Astrocyte (in vitro differentiated cells and primary cell): ENCODE measurements at regions not wholly inside any gene's neighbourhood (a gene's known extent, or its start where the extent isn't known, plus 50 kb on each side); places are given as distances from the start of the nearest gene placed in this dataset.

Source experiments
- DNase-seq: peaks from one replicate; pipeline ENCODE4 v3.0.0-alpha.2; 2010; ENCODE audit warnings: low read depth
- FAIRE-seq: peaks from 2 replicates; lab custom pipeline; 2011; peaks lifted over from hg19 to GRCh38; lab: Jason Lieb, UNC
- H2AFZ ChIP-seq: 2 replicates; pipeline ENCODE4 v1.6.0; 2012; ENCODE audit warnings: low read depth, low read length, inconsistent platforms
- H3K27ac ChIP-seq: 2 replicates; pipeline ENCODE4 v1.5.1; 2011; ENCODE audit warnings: low read depth, low read length, inconsistent platforms
- H3K27me3 ChIP-seq: 2 replicates; pipeline ENCODE4 v1.6.0; 2011; ENCODE audit warnings: low read length, inconsistent platforms; ENCODE audit not compliant: insufficient read depth
- H3K36me3 ChIP-seq: 2 replicates; pipeline ENCODE4 v1.5.1; 2011; ENCODE audit warnings: low read length, inconsistent platforms; ENCODE audit not compliant: insufficient read depth
- H3K4me1 ChIP-seq: 2 replicates; pipeline ENCODE4 v1.5.1; 2011; ENCODE audit warnings: low read length, inconsistent platforms; ENCODE audit not compliant: insufficient read depth
- H3K4me2 ChIP-seq: 2 replicates; pipeline ENCODE4 v1.6.0; 2012; ENCODE audit warnings: low read length, inconsistent platforms
- H3K4me3 ChIP-seq: 2 replicates; pipeline ENCODE4 v1.5.1; 2011; ENCODE audit warnings: low read depth, mild to moderate bottlenecking, low read length, inconsistent platforms; ENCODE audit not compliant: insufficient read depth
- H3K79me2 ChIP-seq: 2 replicates; pipeline ENCODE4 v1.6.0; 2012; ENCODE audit warnings: mild to moderate bottlenecking, low read length, inconsistent platforms; ENCODE audit not compliant: insufficient read depth
- H3K9ac ChIP-seq: 2 replicates; pipeline ENCODE4 v1.6.0; 2012; ENCODE audit warnings: mild to moderate bottlenecking, low read length, inconsistent platforms
- H3K9me3 ChIP-seq: 2 replicates; pipeline ENCODE4 v1.5.1; 2012; ENCODE audit warnings: low read depth, mild to moderate bottlenecking, low read length, inconsistent platforms; ENCODE audit not compliant: insufficient read depth
- H4K20me1 ChIP-seq: 2 replicates; pipeline ENCODE4 v1.6.0; 2012; ENCODE audit warnings: low read length, inconsistent platforms; ENCODE audit not compliant: insufficient read depth
- H3K27ac Mint-ChIP-seq: one replicate; pipeline ENCODE4 v1.8.0; 2021; ENCODE audit warnings: mild to moderate bottlenecking, mixed read lengths; ENCODE audit not compliant: unreplicated experiment
- H3K27me3 Mint-ChIP-seq: one replicate; pipeline ENCODE4 v1.8.0; 2021; ENCODE audit warnings: low read depth, mixed read lengths; ENCODE audit not compliant: unreplicated experiment
- H3K36me3 Mint-ChIP-seq: one replicate; pipeline ENCODE4 v1.8.0; 2021; ENCODE audit warnings: low read depth, mixed read lengths; ENCODE audit not compliant: unreplicated experiment
- H3K4me1 Mint-ChIP-seq: one replicate; pipeline ENCODE4 v1.8.0; 2021; ENCODE audit warnings: low read depth, mixed read lengths; ENCODE audit not compliant: unreplicated experiment
- H3K4me3 Mint-ChIP-seq: one replicate; pipeline ENCODE4 v1.8.0; 2021; ENCODE audit warnings: mild to moderate bottlenecking, moderate library complexity, mixed read lengths; ENCODE audit not compliant: unreplicated experiment
- H3K9me3 Mint-ChIP-seq: one replicate; pipeline ENCODE4 v1.8.0; 2021; ENCODE audit warnings: mild to moderate bottlenecking, mixed read lengths; ENCODE audit not compliant: unreplicated experiment
- EZH2 ChIP-seq: IDR thresholded peaks from 2 replicates; pipeline ENCODE4 v1.6.1; 2012; ENCODE audit warnings: mild to moderate bottlenecking, low read length, inconsistent platforms; ENCODE audit not compliant: insufficient read depth
- TF ChIP-seq, protein P1 (sequence below): IDR thresholded peaks from 2 replicates; pipeline ENCODE4 v1.5.1; 2011; ENCODE audit warnings: low read depth, mild to moderate bottlenecking, inconsistent platforms, low read length, moderate library complexity; ENCODE audit not compliant: insufficient read depth

DNA sequence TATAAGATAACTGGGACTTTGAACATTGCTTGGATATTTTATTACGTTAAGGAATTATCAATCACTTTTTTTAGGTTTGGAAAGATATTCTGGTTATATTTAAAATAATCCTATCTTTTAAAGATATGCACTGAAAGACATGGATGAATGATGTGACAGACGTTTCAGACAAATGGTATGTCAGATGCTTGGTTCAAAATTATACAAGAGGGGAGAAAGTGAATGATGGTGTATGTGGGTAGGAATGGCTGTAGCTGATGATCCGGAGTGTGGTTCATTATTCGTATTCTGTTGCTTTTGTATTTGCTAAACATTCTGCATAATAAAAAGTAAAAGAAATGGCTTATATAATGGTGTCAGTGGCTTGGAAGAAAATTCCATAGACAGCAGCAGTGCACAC, 51.0 kb upstream of the SNRPB2 start:
- no peak for FAIRE-seq

DNA sequence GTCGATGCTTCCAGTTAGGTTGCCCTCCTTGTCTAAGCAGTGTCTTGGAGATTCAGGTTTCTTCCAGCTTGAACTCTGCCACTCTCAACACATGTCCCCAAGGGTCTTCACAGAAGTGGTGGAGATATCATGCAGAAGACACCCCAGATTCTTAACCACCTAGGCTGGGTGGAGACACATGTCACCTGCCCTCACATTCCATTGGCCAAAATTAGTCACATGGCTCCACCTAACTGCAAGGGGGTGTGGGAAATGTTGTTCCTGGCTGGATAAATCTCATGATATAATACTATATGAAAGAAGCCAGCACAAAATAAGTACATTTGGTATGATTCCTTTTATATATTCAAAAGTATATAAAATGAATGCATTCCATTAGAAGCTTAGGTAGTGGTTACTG, 52.9 kb upstream of the SNRPB2 start:
- Mint-ChIP-seq H3K27me3 (no peaks in the 10 kb centered on the region), H3K27ac (no peak overlapping the region), H3K36me3 (no peaks in the 10 kb centered on the region), H3K4me1 (no peaks in the 10 kb centered on the region), H3K4me3 (no peak overlapping the region), H3K9me3 (peaks cover 3% of the 10 kb centered on the region)
- H3K4me3 ChIP-seq, result no peak overlapping the region
- H3K9me3 ChIP-seq, result no peaks in the 10 kb centered on the region
- FAIRE-seq (no peak), DNase-seq (no peak)
- H3K4me1 ChIP-seq, result no peaks in the 10 kb centered on the region
- no peaks in the 10 kb centered on the region for H4K20me1 ChIP-seq
- no peaks in the 10 kb centered on the region for H3K27me3 ChIP-seq
- H3K4me2 ChIP-seq, result no peak overlapping the region
- H2AFZ ChIP-seq, result no peak overlapping the region
- no peak overlapping the region for H3K27ac ChIP-seq
- TF ChIP-seq, protein P1, sequence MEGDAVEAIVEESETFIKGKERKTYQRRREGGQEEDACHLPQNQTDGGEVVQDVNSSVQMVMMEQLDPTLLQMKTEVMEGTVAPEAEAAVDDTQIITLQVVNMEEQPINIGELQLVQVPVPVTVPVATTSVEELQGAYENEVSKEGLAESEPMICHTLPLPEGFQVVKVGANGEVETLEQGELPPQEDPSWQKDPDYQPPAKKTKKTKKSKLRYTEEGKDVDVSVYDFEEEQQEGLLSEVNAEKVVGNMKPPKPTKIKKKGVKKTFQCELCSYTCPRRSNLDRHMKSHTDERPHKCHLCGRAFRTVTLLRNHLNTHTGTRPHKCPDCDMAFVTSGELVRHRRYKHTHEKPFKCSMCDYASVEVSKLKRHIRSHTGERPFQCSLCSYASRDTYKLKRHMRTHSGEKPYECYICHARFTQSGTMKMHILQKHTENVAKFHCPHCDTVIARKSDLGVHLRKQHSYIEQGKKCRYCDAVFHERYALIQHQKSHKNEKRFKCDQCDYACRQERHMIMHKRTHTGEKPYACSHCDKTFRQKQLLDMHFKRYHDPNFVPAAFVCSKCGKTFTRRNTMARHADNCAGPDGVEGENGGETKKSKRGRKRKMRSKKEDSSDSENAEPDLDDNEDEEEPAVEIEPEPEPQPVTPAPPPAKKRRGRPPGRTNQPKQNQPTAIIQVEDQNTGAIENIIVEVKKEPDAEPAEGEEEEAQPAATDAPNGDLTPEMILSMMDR, result no peak
- no peak for TF ChIP-seq EZH2
- no peaks in the 10 kb centered on the region for H3K79me2 ChIP-seq
- H3K9ac ChIP-seq, result no peak overlapping the region
- H3K36me3 ChIP-seq, result no peaks in the 10 kb centered on the region

More for the DNA sequence above, 51.0 kb upstream of the SNRPB2 start:
- Mint-ChIP-seq H3K9me3 (no peaks in the 10 kb centered on the region), H3K27me3 (no peaks in the 10 kb centered on the region), H3K4me3 (no peak overlapping the region), H3K4me1 (no peaks in the 10 kb centered on the region), H3K36me3 (no peaks in the 10 kb centered on the region), H3K27ac (no peak overlapping the region)
- no peak overlapping the region for H2AFZ ChIP-seq
- H3K9me3 ChIP-seq, result no peaks in the 10 kb centered on the region
- no peak overlapping the region for H3K4me3 ChIP-seq
- no peaks in the 10 kb centered on the region for H3K36me3 ChIP-seq
- no peak overlapping the region for H3K9ac ChIP-seq
- TF ChIP-seq EZH2, result no peak
- TF ChIP-seq, protein P1, result no peak
- H3K27ac ChIP-seq, result no peak overlapping the region
- H3K4me1 ChIP-seq, result no peaks in the 10 kb centered on the region
- H3K27me3 ChIP-seq, result no peaks in the 10 kb centered on the region
- H3K4me2 ChIP-seq, result no peak overlapping the region
- no peaks in the 10 kb centered on the region for H3K79me2 ChIP-seq
- DNase-seq, result no peak
- H4K20me1 ChIP-seq, result no peaks in the 10 kb centered on the region

DNA sequence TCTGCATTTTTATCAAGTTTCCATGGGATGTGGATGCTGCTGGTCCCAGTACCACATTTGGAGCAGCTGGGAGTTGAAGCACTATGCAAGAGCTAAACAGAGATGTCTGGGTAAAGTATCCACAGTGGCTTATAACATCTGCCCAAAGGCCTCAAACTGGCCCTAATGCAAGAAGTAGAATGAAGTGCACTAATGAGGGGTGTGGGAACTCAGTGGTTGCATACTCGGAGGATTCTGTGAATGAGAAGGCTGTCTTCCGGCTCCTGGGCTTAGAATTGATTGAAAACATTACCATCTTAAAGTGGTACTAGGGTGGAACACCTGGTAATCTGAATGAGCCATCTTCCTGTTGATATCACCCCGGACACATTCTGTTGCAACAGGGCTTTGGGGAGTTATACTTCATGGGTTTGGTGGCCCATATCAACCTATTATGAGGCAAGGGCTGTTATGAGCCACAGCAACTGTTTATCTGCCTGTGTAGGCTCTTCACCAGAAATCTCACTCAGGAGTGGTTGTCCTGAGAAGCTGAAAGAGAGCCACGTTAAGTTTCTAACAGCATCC, 54.7 kb upstream of the SNRPB2 start:
- DNase-seq (no peak), FAIRE-seq (no peak)
- Mint-ChIP-seq H3K9me3 (peaks cover 3% of the 10 kb centered on the region), H3K4me3 (no peak overlapping the region), H3K36me3 (no peaks in the 10 kb centered on the region), H3K27ac (no peak overlapping the region), H3K4me1 (no peaks in the 10 kb centered on the region), H3K27me3 (no peaks in the 10 kb centered on the region)
- no peaks in the 10 kb centered on the region for H3K4me1 ChIP-seq
- no peaks in the 10 kb centered on the region for H3K27me3 ChIP-seq
- no peaks in the 10 kb centered on the region for H4K20me1 ChIP-seq
- no peaks in the 10 kb centered on the region for H3K9me3 ChIP-seq
- no peaks in the 10 kb centered on the region for H3K36me3 ChIP-seq
- no peak overlapping the region for H3K4me2 ChIP-seq
- H3K79me2 ChIP-seq, result no peaks in the 10 kb centered on the region
- H3K27ac ChIP-seq, result no peak overlapping the region
- no peak overlapping the region for H3K4me3 ChIP-seq
- H2AFZ ChIP-seq, result no peak overlapping the region
- TF ChIP-seq, protein P1, result no peak
- no peak for TF ChIP-seq EZH2
- no peak overlapping the region for H3K9ac ChIP-seq
